HEK293T (cell line): ENCODE measurements at regions not wholly inside any gene's neighbourhood (a gene's known extent, or its start where the extent isn't known, plus 50 kb on each side); places are given as distances from the start of the nearest gene placed in this dataset.

Experiments used
- CTCF ChIA-PET: fragments of 350-600 bp; formaldehyde crosslinking; extraction: SDS; loops from one replicate; lab custom pipeline; 2021; ENCODE audit warnings: antibody characterized with exemption, inconsistent platforms; lab: Yijun Ruan, JAX
- POLR2A ChIA-PET: fragments of 350-600 bp; formaldehyde crosslinking; extraction: SDS; loops from one replicate; lab custom pipeline; 2020; ENCODE audit warnings: antibody characterized with exemption, inconsistent platforms; lab: Yijun Ruan, JAX
- DNase-seq: peaks from one replicate; pipeline ENCODE4 v3.0.0; 2012; ENCODE audit warnings: mixed read lengths; ENCODE audit errors: extremely low spot score
- ARNT ChIP-seq: fragments of 450-650 bp; IDR thresholded peaks from 2 replicates; pipeline ENCODE4 v1.6.1; 2017; ENCODE audit warnings: mild to moderate bottlenecking
- BHLHE40 ChIP-seq: fragments of 450-650 bp; IDR thresholded peaks from 2 replicates; pipeline ENCODE4 v1.6.1; 2016; ENCODE audit warnings: mild to moderate bottlenecking, moderate library complexity, borderline replicate concordance
- CTBP1 ChIP-seq: fragments of 450-650 bp; IDR thresholded peaks from 2 replicates; pipeline ENCODE4 v1.6.1; 2016; ENCODE audit warnings: borderline replicate concordance
- ELF4 ChIP-seq: fragments of 450-650 bp; IDR thresholded peaks from 2 replicates; pipeline ENCODE4 v1.6.1; 2017; ENCODE audit warnings: antibody characterized with exemption
- FOXA1 ChIP-seq: fragments of 450-650 bp; IDR thresholded peaks from 2 replicates; pipeline ENCODE4 v1.6.1; 2016; ENCODE audit warnings: mild to moderate bottlenecking
- FOXK2 ChIP-seq: fragments of 450-650 bp; IDR thresholded peaks from 2 replicates; pipeline ENCODE4 v1.6.1; 2016; ENCODE audit warnings: mild to moderate bottlenecking
- FOXM1 ChIP-seq: fragments of 450-650 bp; IDR thresholded peaks from 2 replicates; pipeline ENCODE4 v1.6.1; 2017; ENCODE audit warnings: mild to moderate bottlenecking, borderline replicate concordance
- HDGF ChIP-seq: fragments of 450-650 bp; IDR thresholded peaks from 2 replicates; pipeline ENCODE4 v1.6.1; 2017; ENCODE audit warnings: antibody characterized with exemption, borderline replicate concordance
- L3MBTL2 ChIP-seq: fragments of 450-650 bp; conservative IDR thresholded peaks from 2 replicates; pipeline ENCODE4 v1.6.1; 2016; ENCODE audit warnings: mild to moderate bottlenecking
- LEF1 ChIP-seq: fragments of 450-650 bp; IDR thresholded peaks from 2 replicates; pipeline ENCODE4 v1.6.1; 2017; ENCODE audit warnings: mild to moderate bottlenecking, borderline replicate concordance
- NFRKB ChIP-seq: fragments of 450-650 bp; IDR thresholded peaks from 2 replicates; pipeline ENCODE4 v1.6.1; 2016; ENCODE audit warnings: mild to moderate bottlenecking, moderate library complexity
- SP1 ChIP-seq: fragments of 450-650 bp; IDR thresholded peaks from 2 replicates; pipeline ENCODE4 v1.6.1; 2017
- SUZ12 ChIP-seq: fragments of 450-650 bp; IDR thresholded peaks from 2 replicates; pipeline ENCODE4 v1.6.1; 2016; ENCODE audit warnings: mild to moderate bottlenecking
- TARDBP ChIP-seq: fragments of 450-650 bp; IDR thresholded peaks from 2 replicates; pipeline ENCODE4 v1.6.1; 2016
- ZNF384 ChIP-seq: fragments of 450-650 bp; IDR thresholded peaks from 2 replicates; pipeline ENCODE4 v1.6.1; 2016
- TF ChIP-seq, protein P1 (sequence below): fragments of 450-650 bp; IDR thresholded peaks from 2 replicates; pipeline ENCODE4 v1.6.1; 2016

DNA sequence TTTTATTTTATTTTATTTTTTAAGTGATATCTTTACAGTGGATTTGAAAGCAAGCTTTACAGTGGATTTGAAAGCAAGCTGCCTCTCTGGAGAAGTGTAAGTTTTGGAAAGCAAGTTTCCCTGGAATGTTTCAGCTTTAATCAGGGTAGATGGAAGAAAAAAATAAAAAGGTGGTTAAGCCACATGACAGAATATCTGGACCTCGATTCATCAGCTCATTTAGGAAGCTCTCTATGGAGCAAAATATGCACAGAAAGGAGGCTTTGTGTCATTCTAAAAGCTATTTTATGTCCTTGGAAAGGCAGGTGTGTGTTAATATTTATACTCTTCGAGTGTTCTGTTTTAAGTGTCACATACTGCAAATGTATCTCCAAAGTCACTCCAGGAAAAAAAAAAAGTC is 409.2 kb upstream of the KLF4 start:
- no peak for TF ChIP-seq NFRKB
- no peak for TF ChIP-seq FOXM1
- TF ChIP-seq SUZ12 = no peak
- no peak for TF ChIP-seq CTBP1
- POLR2A ChIA-PET = no interaction called here
- CTCF ChIA-PET = interaction anchor here (0.6 kb wide), 1 partner anchor 19 kb away, joined by 3 read pairs; no protein-coding TSS in a partner anchor
- no peak for DNase-seq

DNA sequence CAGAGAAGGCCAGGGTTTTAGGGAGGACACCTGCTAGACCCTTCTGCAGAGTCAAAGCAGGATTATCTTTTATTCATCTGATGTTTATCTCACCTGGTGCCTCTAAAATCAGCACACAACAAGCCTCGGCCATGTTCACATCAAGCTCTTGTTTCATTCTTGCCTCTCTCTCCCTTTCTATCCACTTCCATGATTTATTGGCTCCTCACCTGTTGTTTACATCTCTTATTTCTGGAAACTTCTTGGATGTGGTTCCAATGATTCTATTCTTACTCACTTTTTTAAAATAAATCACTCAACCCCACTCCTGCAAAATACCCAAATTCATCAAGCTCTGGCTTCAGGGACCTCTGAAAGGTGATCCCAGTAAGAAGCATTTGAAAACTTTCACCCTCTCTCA is 407.0 kb upstream of the KLF4 start:
- no peak for DNase-seq
- ChIA-PET POLR2A (no interaction called here), CTCF (no interaction called here)
- TF ChIP-seq HDGF (no peak), CTBP1 (no peak), L3MBTL2 (no peak), FOXM1 (no peak), FOXA1 (no peak), ARNT (no peak), SUZ12 (no peak), LEF1 (no peak), BHLHE40 (no peak), TARDBP (no peak), NFRKB (no peak), ZNF384 (no peak), ELF4 (no peak), FOXK2 (no peak), SP1 (no peak)
- TF ChIP-seq, protein P1, sequence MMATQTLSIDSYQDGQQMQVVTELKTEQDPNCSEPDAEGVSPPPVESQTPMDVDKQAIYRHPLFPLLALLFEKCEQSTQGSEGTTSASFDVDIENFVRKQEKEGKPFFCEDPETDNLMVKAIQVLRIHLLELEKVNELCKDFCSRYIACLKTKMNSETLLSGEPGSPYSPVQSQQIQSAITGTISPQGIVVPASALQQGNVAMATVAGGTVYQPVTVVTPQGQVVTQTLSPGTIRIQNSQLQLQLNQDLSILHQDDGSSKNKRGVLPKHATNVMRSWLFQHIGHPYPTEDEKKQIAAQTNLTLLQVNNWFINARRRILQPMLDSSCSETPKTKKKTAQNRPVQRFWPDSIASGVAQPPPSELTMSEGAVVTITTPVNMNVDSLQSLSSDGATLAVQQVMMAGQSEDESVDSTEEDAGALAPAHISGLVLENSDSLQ = no peak

DNA sequence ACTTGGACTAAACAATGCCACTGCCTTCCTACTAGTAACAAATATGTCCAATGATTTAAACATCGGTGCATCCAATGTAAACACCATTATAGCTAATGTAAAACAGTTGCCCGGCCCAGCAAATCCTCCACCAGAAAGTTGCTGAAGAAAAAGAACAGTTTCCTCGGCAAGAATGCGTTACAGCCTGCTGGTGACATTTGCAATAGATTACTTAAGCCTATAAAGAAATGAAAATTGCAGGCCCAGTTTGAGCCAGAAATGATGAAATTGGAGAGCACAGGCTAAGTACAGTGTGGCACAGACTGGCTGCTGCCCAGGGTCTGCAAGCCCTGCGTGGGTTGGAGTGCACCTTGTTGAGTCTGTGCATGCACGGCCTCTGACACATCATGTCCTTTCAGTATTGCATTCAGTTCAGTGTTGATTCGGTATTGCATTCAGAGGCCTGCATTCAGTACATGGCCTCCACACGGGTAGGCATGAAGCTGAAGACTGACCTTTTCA is 406.0 kb upstream of the KLF4 start:
- no peak for DNase-seq
- CTCF ChIA-PET = no interaction called here
- POLR2A ChIA-PET = no interaction called here
- TF ChIP-seq FOXM1 (no peak), L3MBTL2 (no peak), HDGF (no peak), ZNF384 (no peak), SUZ12 (no peak), LEF1 (no peak), SP1 (no peak)
- TF ChIP-seq, protein P1 = no peak

DNA sequence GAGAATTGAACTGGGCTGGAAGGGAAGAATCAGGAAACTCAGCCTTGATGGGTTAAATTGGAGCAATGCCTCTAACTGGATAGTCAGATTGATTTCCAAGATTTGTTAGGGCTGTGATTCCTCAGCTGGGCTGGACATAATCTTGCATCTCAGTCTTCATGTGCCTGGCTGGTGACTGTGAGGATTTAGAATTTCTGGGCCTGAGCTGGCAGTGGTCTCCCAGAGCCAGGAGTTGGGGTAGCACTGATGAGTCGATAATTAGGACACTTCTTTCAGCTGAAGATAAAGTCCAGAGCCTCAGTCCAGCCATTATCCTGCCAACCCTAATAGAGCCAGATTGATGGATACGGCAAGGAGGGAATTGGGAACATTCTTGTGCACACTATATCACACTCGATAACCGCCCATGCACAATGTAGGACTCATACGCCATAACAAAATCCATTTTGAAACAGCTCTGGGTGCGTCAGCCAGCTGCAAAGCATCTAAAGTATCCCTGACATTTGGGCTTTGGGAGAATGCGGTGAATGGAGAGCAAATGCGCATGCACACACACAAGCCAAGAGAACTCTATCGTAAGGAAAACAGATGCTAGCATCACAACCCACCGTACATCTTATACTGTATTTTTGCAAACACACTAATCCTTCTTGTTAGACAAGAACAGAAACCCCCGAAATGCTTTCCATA is 405.1 kb upstream of the KLF4 start:
- ChIA-PET CTCF (no interaction called here), POLR2A (no interaction called here)
- no peak for DNase-seq

DNA sequence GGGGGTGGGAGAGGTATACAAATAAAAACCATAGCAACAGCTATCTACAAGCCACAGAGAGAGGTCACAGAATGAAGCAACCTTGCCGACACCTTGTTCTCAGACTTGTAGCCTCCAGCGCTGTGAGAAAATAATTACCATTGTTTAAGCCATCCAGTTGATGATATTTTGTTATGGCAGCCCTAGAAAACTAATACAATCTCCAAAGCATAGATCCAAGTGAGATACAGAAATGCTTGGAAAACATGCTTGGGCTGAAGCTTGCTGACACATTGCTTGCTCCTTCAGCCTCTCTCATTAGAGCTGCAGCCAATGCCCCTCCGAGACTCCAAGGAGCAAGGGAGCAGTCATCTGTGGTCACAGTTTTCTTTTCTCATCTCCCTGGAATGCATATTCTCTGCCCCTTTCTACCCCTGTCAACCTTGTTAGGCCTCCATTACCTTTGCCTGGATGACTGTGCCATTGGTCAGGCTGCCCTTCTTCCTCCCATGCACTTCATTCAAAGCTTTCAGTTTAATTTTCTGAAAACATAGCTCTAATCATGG is 401.4 kb upstream of the KLF4 start:
- CTCF ChIA-PET = no interaction called here
- TF ChIP-seq TARDBP (no peak), ZNF384 (no peak), BHLHE40 (no peak), FOXM1 (no peak), SUZ12 (no peak), L3MBTL2 (no peak), CTBP1 (no peak), FOXA1 (no peak), FOXK2 (no peak), ELF4 (no peak)
- TF ChIP-seq, protein P1 = no peak
- POLR2A ChIA-PET = no interaction called here
- DNase-seq = no peak

More for the DNA sequence above, 405.1 kb upstream of the KLF4 start:
- TF ChIP-seq LEF1 (no peak), FOXK2 (no peak), ARNT (no peak), SP1 (no peak), CTBP1 (no peak), HDGF (no peak), FOXM1 (no peak), NFRKB (no peak), L3MBTL2 (no peak), TARDBP (no peak), SUZ12 (no peak), ELF4 (no peak), BHLHE40 (no peak), ZNF384 (no peak), FOXA1 (no peak)
- TF ChIP-seq, protein P1 = no peak
